ENCODE measurements at regions not wholly inside any gene's neighbourhood (a gene's known extent, or its start where the extent isn't known, plus 50 kb on each side); places are given as distances from the start of the nearest gene placed in this dataset.

DNA sequence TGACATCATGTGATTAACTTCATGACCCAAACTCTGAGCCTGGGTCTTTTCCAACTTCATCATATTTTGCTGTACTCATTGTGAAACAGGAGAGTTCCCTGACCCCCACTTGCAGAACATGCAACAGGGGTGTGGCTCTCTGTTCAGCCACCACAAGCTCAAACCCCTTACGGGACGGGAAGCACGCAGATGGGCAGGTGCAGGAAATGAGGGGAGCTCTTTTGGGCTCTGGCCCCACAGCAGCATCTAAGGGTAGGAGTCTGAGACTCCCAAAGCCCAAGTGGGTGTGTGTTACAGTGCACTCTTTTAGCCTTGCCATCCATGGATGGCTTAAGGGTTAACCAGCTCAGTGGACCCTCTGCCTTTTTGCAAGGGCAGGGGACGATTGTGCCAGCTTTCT, 599.5 kb upstream of the SMIM31 start:
- no peak overlapping the region for H3K4me3 ChIP-seq (ENCODE audit: low read depth, poor library complexity, severe bottlenecking)
- TF ChIP-seq POLR2A (IDR thresholded peaks at IDR 0.05) (no peak), CTCF (IDR thresholded peaks at IDR 0.05) (no peak)
- intact Hi-C loops (cut with DNase I; ENCODE audit: low total_unique reads), result no loop called here
- WGBS, 2 donors, result 71 to 88% methylated on average over 4 of the region's 4 CpGs
- no peak for DNase-seq (ENCODE audit: low spot score in 2 of 2)

DNA sequence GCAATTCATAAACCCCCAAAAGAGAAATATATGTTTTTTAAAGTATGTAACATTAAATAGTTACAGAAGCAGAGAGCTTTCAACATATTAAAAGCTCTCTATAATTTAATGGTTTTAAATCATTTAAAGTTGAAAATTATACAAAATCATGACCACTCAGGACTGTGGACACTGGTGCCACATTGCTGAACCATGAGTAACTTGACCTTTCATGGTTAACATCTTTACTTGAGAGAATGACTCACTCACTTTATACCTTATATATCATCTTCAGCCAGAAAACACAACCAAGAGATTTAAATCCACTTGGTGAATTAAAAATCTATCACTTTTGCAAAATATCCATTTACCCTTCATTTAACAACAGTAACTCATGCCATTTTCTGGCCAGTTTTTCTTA, 584.3 kb upstream of the SMIM31 start:
- TF ChIP-seq CTCF (IDR thresholded peaks at IDR 0.05) (no peak), POLR2A (IDR thresholded peaks at IDR 0.05) (no peak)

GRCh38 chr4:164177153-164177552, 576.8 kb upstream of the SMIM31 start:
- intact Hi-C loops (cut with DNase I; ENCODE audit: low total_unique reads), result no loop called here
- DNase-seq (ENCODE audit: low spot score in 2 of 2), result no peak
- 52 to 55% methylated on average over 3 of the region's 3 CpGs for WGBS, 2 donors
- H3K4me3 ChIP-seq (ENCODE audit: low read depth, poor library complexity, severe bottlenecking), result no peak overlapping the region
- TF ChIP-seq CTCF (IDR thresholded peaks at IDR 0.05), result no peak
- TF ChIP-seq POLR2A (IDR thresholded peaks at IDR 0.05), result no peak

More for the DNA sequence above, 584.3 kb upstream of the SMIM31 start:
- intact Hi-C loops (cut with DNase I; ENCODE audit: low total_unique reads), result no loop called here
- DNase-seq (ENCODE audit: low spot score in 2 of 2), result no peak
- no peak overlapping the region for H3K4me3 ChIP-seq (ENCODE audit: low read depth, poor library complexity, severe bottlenecking)

DNA sequence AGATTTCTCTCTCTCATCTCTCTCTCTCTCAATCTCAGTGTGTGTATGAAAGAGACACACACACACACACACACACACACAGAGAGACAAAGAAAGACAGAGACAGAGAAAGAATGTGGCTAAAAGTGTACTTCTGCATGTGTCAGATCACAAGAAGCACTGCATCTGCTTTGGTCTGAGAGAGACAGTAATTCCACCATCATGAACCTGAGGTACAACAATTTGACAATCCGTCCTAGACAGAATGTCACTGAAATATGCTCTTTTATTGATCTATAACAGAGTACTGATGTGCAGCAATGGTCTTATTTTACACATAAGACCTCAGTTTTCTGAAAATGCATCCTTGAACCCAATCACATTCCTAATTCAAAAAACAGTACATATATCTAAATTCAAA, 576.2 kb upstream of the SMIM31 start:
- intact Hi-C loops (cut with DNase I; ENCODE audit: low total_unique reads), result no loop called here
- DNase-seq (ENCODE audit: low spot score in 2 of 2), result no peak
- WGBS, 2 donors, result 0 to 35% methylated on average over 1 of the region's 1 CpG
- TF ChIP-seq POLR2A (IDR thresholded peaks at IDR 0.05) (no peak), CTCF (IDR thresholded peaks at IDR 0.05) (no peak)
- no peak overlapping the region for H3K4me3 ChIP-seq (ENCODE audit: low read depth, poor library complexity, severe bottlenecking)

GRCh38 chr4:164188236-164188635, 565.7 kb upstream of the SMIM31 start:
- DNase-seq (ENCODE audit: low spot score in 2 of 2), result no peak
- H3K4me3 ChIP-seq (ENCODE audit: low read depth, poor library complexity, severe bottlenecking), result no peak overlapping the region
- intact Hi-C loops (cut with DNase I; ENCODE audit: low total_unique reads), result no loop called here
- no peak for TF ChIP-seq CTCF (IDR thresholded peaks at IDR 0.05)
- TF ChIP-seq POLR2A (IDR thresholded peaks at IDR 0.05), result no peak
- 95 to 97% methylated on average over 35 of the region's 35 CpGs for WGBS, 2 donors

- intact Hi-C loops (cut with DNase I; ENCODE audit: low total_unique reads), result no loop called here
- H3K4me3 ChIP-seq (ENCODE audit: low read depth, poor library complexity, severe bottlenecking), result no peak overlapping the region
- 70 to 78% methylated on average over 5 of the region's 5 CpGs for WGBS, 2 donors
- no peak for DNase-seq (ENCODE audit: low spot score in 2 of 2)
- no peak for TF ChIP-seq CTCF (IDR thresholded peaks at IDR 0.05)
- TF ChIP-seq POLR2A (IDR thresholded peaks at IDR 0.05), result no peak
Measured at GRCh38 chr4:164192844-164193243, 561.1 kb upstream of the SMIM31 start.
